Dedifferentiated amniotic fluid mesenchymal stem cell (primary cell): ENCODE measurements at regions not wholly inside any gene's neighbourhood (a gene's known extent, or its start where the extent isn't known, plus 50 kb on each side); places are given as distances from the start of the nearest gene placed in this dataset.

Source experiments
- DNase-seq: peaks from one replicate; pipeline ENCODE4 v3.0.0-alpha.2; 2016; ENCODE audit errors: extremely low spot score

DNA sequence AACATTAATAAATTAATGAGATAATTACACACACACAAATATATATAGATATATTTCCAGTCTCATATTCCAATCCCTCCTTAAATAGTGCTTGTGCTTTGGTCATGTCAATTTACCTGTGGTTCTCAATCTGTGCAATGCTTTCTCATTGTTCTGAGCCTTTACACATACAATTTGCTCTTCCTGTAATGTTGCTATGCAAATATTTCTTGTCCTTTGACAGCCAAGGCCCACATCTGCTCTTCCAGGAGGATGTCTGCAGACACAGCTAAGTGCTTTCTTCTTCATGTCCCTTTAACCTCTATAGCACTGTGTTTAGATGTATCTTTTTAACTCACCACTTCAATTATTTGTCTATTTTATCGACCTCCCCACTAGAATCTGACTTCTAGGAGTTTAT lies 67.3 kb upstream of the RAPGEF2 start:
- no peak for DNase-seq

DNA sequence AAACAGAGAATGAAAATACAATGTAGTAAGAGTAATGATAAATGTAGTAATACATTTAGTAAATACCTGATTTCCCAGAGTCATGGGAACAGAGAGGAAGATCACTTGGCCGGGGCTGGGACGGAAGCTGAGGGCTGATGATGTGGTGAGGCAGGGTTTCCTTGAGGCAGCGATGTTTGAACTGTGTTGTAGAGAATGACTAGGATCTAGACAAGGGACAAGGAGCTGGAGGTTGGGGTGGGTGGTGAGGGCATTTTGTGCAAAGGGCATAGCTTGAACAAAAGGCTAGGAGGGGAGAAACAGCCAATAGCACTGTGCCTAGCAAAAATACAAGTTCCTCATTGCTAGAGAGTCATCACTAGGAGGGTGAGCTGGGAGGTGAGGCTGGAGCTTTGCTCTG lies 64.3 kb upstream of the RAPGEF2 start:
- DNase-seq, result no peak

DNA sequence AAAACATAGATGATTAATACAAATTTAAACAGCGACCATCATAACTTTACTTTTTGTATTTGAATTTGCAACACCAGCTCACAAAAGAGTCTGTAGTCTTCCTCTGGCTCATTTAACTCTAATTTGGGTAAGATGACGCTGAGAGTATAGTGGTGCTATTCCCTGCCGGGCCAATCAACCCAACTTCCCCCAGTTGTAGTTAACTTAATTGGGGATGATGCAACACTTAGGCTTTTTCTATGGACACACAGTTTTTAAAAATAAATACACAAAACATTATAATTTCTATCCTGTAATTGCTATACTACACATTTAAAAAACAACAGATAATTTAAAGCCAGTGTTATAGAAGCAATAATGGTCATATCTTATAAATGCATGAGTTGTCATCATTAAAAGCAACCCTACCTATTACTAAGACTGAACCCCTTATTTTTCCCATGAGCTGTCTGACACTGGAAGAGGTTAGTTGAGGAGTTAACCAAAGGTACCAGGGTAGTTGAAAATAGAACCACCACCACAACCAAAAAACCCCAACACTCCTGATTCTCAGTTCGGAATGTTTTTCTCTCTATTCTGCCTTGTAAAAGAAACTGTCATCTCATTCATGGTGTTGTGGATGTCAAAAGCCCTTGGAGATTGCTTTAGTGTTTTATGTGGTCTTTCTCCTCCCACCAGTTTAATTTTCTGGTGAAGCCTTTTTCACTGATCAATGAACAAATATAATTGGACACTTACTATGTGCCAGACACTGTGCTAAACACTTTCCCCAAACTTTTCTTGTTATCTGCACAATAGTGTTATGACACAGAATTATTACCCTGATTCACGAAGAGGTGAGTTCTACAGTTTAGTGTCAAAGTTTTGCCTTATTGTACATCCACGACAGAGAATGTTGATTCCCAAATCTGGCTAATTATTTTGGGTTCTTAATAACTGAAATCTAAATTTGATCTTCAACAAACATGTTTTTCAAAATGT lies 61.5 kb upstream of the RAPGEF2 start:
- no peak for DNase-seq

DNA sequence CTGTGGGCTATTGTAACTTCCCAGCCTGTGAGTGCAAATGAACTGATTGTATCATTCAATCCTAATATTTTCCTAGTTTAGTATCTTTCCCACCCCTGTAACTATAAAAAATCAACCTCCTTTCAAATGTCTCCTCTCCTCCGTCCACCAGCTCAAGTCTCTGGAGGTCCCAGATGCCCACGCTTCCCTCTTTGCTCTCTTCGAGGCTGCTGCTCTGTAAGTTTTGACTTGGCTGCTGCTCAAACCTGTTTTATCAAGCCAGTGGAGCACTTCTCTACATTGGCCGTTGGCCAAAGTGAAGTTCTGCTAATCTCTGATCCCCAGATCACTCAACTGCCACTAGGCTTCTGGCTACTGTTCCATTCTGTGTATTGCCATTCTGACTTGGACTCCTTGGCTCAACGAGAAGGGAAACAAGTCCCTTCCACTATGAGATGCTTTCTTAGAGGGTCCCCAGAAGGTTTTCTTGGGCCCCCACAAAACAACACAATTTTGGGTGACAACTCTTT lies 60.7 kb upstream of the RAPGEF2 start:
- no peak for DNase-seq

DNA sequence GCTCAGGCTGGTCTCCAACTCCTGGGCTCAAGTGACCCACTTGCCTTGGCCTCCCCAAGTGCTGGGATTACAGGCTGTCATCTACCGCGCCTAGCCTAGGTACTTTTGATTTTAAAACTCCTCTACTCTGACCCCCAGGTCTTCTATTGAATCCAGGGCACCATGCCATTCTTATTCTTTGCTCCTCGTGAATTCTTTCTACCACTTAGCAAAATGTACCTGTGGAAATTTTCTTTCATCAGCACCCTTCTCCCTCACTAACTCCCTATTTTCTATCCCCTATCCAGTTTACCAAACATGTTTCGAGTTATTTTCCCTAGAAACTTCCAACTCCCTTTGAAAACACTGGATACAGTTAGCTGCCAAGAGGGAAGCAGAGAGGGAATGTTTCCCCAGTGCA lies 60.0 kb upstream of the RAPGEF2 start:
- no peak for DNase-seq

DNA sequence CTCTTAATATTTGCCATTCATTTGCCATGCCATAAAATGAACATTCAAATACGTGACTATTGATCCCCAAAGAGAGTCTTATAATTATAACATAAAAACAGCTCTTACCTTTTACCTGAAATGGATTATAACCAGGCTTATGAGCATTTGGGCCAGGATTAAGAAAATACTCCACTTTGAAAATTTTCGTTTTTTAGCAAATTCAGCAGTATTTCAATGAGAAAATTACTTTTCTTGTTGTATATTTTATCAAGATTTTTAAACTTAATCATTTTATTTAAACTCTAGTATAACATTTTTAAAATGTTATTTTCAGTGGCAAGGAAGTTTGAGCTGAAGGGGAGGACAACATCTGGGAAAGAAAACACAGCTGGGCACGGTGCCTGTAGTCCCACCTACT lies 59.0 kb upstream of the RAPGEF2 start:
- DNase-seq, result no peak

DNA sequence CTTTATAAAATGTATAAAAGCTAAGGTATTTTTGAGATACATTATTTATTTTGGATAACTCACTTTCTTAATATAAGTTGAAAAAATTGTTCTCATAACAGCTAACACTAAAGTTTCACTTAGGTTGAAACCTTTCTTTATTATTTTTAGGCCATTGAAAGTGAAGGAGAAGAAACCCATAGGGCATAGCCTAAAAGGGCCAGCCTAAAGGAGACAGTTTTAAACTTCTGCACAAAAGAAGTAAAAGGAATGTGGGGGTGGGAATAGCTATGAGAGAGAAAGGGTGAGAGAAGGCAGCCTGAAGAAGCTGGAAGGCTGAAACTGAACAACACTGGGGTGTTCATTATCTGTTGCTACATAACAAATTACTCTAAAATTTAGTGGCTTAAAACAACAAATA lies 57.6 kb upstream of the RAPGEF2 start:
- DNase-seq, result no peak

- DNase-seq, result no peak
Measured at GRCh38 chr4:159046683-159047082, 56.2 kb upstream of the RAPGEF2 start.

- no peak for DNase-seq
Measured at GRCh38 chr4:159047478-159048165, 55.3 kb upstream of the RAPGEF2 start.

DNA sequence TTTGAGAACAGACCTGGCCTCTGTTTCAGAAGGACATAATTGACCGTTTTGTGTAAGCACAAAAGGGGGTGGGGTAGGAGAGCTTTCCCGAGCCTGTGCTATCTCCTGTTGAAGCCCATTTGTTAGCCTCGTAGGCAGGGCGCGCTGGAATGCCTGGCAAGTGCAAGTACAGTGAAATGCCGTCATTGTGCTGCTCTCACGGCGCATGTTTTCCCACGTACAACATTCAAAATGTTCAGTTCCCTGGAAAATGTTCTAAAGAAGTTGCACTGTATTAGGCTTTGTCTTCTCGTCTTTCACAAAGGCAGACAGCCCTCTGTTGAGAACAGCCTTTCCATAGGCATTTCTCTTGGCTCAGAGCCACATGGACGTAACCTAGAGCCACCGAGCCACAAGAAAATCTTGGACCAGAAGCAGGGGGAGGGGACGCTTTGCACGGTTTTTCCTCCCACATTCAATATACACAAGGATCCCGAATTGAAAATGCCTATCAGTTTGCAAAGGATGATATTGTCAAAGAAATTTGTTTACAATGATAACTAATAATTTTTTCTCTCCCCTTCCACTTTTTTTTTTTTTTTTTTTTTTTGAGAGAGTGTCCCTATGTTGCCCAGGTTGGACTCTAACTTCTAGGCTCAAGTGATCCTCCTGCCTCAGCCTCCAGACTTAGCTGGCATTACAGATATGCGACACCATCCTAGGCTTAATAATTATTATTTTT lies 54.6 kb upstream of the RAPGEF2 start:
- peak; percentile 59 for DNase-seq

GRCh38 chr4:159049780-159050375 lies 53.0 kb upstream of the RAPGEF2 start:
- DNase-seq, result no peak

DNA sequence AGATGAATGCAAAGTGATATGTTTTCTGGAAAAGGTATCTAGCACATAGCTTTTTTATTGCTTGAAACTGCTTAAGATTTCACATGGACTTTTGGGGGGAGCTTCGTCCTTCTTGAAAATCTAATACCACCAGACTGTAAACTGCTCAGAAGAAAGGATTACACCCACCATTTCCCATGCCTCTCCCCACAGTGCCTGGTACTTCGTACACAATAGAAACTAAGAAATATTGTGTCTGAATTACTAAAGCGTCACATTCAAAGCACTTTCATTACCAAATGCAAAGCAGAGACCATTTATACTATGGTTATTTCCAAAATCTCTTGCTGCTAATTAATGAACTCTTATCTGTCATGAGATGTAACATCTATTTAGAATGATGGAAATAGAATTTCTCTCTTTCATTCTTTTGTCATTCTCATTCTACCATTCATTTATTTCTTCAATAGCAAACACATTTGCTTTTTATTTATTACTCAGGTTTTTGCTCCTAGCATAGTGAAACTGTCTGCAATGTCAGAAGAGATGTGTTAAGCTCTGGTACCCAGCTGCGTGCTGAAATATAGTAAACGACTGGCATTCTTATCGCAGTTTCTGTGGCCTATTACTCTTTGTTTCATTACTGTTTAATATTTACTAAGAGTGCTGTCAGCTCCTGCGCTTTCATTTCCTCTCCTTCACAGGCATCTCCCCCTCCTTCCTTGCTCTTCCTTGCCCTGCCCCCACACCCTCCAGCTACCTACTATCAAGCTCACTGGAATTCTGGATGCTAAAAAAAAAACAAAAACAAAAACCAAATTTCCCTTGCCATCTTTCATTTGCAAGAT lies 51.4 kb upstream of the RAPGEF2 start:
- DNase-seq, result no peak

GRCh38 chr4:159052315-159052714 lies 50.6 kb upstream of the RAPGEF2 start:
- DNase-seq, result no peak
